H1 (cell line): ENCODE measurements at regions not wholly inside any gene's neighbourhood (a gene's known extent, or its start where the extent isn't known, plus 50 kb on each side); places are given as distances from the start of the nearest gene placed in this dataset.

ENCODE experiments used
- CTCF ChIA-PET: fragments of 300-600 bp; sonication (Branson Sonifier 250); formaldehyde crosslinking; loops from one replicate; lab custom pipeline; 2021; ENCODE audit not compliant: partially characterized antibody; lab: Charles Lee
- POLR2A ChIA-PET: fragments of 300-600 bp; sonication (Branson Sonifier 250); formaldehyde crosslinking; loops from one replicate; lab custom pipeline; 2021; ENCODE audit warnings: inconsistent platforms; ENCODE audit not compliant: partially characterized antibody; lab: Charles Lee
- DNase-seq, 2 experiments: peaks; one replicate each; pipeline versions ENCODE4 v3.0.0 to v3.0.0-alpha.2; 2010 to 2022; ENCODE audit warnings: low spot score in 2 of 2, low read depth in 1 of 2, mixed read lengths in 1 of 2
- FAIRE-seq: peaks from 2 replicates; lab custom pipeline; 2011; peaks lifted over from hg19 to GRCh38; lab: Jason Lieb, UNC
- H2AFZ ChIP-seq: 2 replicates; pipeline ENCODE4 v1.8.1; 2012; ENCODE audit warnings: low read length, inconsistent platforms
- H2AK5ac ChIP-seq: 2 replicates; pipeline ENCODE4 v1.6.1; 2013; ENCODE audit warnings: low read depth, low read length
- H2BK120ac ChIP-seq: replicated peaks from 2 replicates; pipeline ENCODE3; 2013; ENCODE audit warnings: low read depth, low read length, inconsistent platforms
- H2BK12ac ChIP-seq: 2 replicates; pipeline ENCODE4 v1.6.1; 2013; ENCODE audit warnings: low read depth, low read length
- H2BK15ac ChIP-seq: 2 replicates; pipeline ENCODE4 v1.6.1; 2013; ENCODE audit warnings: low read length
- H2BK20ac ChIP-seq: 2 replicates; pipeline ENCODE4 v1.6.1; 2013; ENCODE audit warnings: low read length
- H2BK5ac ChIP-seq: 2 replicates; pipeline ENCODE4 v1.6.1; 2013; ENCODE audit warnings: low read depth, low read length
- H3K14ac ChIP-seq: 2 replicates; pipeline ENCODE4 v1.6.1; 2013; ENCODE audit warnings: inconsistent platforms; ENCODE audit not compliant: insufficient read length
- H3K18ac ChIP-seq: 2 replicates; pipeline ENCODE4 v1.6.1; 2013; ENCODE audit warnings: low read length; ENCODE audit errors: extremely low read depth
- H3K23ac ChIP-seq: 2 replicates; pipeline ENCODE4 v1.6.1; 2013; ENCODE audit warnings: inconsistent platforms; ENCODE audit not compliant: insufficient read length
- H3K23me2 ChIP-seq: 2 replicates; pipeline ENCODE4 v1.6.1; 2013; ENCODE audit warnings: low read depth, low read length
- H3K27ac ChIP-seq: 2 replicates; pipeline ENCODE4 v1.6.1; 2011; ENCODE audit warnings: low read depth, low read length, inconsistent platforms
- H3K27me3 ChIP-seq, 4 experiments: replicated peaks in 1 of 4; 1 replicate in 1 of 4; 2 replicates in 3 of 4; pipeline versions ENCODE4 v1.6.1 to v1.8.1; 2011 to 2013; ENCODE audit warnings: low read length in 3 of 4, mild to moderate bottlenecking in 3 of 4, inconsistent platforms in 2 of 4, mixed read lengths in 2 of 4, moderate library complexity in 1 of 4; ENCODE audit not compliant: control insufficient read depth in 3 of 4, insufficient read depth in 3 of 4; ENCODE audit errors: extremely low read depth in 1 of 4
- H3K36me3 ChIP-seq, 4 experiments: 2 replicates each; pipeline versions ENCODE4 v1.6.1 to v1.8.1; 2011 to 2013; ENCODE audit warnings: mild to moderate bottlenecking in 4 of 4, low read length in 3 of 4, moderate library complexity in 2 of 4, control low read depth in 1 of 4, inconsistent platforms in 1 of 4; ENCODE audit not compliant: insufficient read depth in 4 of 4, control insufficient read depth in 2 of 4
- H3K4ac ChIP-seq: replicated peaks from 2 replicates; pipeline ENCODE3; 2013; ENCODE audit warnings: low read length, low read depth, mixed read lengths, inconsistent platforms; ENCODE audit not compliant: insufficient read length
- H3K4me1 ChIP-seq, 4 experiments: replicated peaks in 1 of 4; 1 replicate in 1 of 4; 2 replicates in 3 of 4; pipeline versions ENCODE4 v1.6.1 to v1.8.1; 2011 to 2013; ENCODE audit warnings: low read length in 3 of 4, inconsistent platforms in 2 of 4, mixed read lengths in 1 of 4; ENCODE audit not compliant: insufficient read depth in 4 of 4, control insufficient read depth in 3 of 4
- H3K4me2 ChIP-seq, 2 experiments: 2 replicates each; pipeline versions ENCODE4 v1.6.1 to v1.8.1; 2011 to 2013; ENCODE audit warnings: low read depth in 2 of 2, low read length in 2 of 2, control low read depth in 1 of 2, inconsistent platforms in 1 of 2, mild to moderate bottlenecking in 1 of 2; ENCODE audit not compliant: insufficient read depth in 1 of 2
- H3K4me3 ChIP-seq, 4 experiments: fragments of 200-600, 300-600 bp in 1 of 4; sonication (generic), shearing (Covaris generic), sonication (Bioruptor Twin) in 1 of 4; 2 replicates each; pipeline versions ENCODE4 v1.5.1 to v1.8.1; 2011 to 2016; ENCODE audit warnings: low read length in 4 of 4, low read depth in 3 of 4, control low read depth in 2 of 4, inconsistent platforms in 2 of 4, mild to moderate bottlenecking in 2 of 4, mixed read lengths in 1 of 4, moderate library complexity in 1 of 4; ENCODE audit not compliant: insufficient read depth in 2 of 4; ENCODE audit errors: extremely low read depth in 1 of 4
- H3K56ac ChIP-seq: replicated peaks from 2 replicates; pipeline ENCODE3; 2013; ENCODE audit warnings: low read depth, mild to moderate bottlenecking, mixed read lengths, low read length, inconsistent platforms; ENCODE audit not compliant: insufficient read length
- H3K79me1 ChIP-seq: 2 replicates; pipeline ENCODE4 v1.6.1; 2013; ENCODE audit warnings: low read depth, low read length, control low read depth
- H3K79me2 ChIP-seq, 2 experiments: 2 replicates each; pipeline versions ENCODE4 v1.6.1 to v1.8.1; 2012 to 2013; ENCODE audit warnings: low read length in 2 of 2, mild to moderate bottlenecking in 2 of 2, inconsistent platforms in 1 of 2; ENCODE audit not compliant: insufficient read depth in 2 of 2, control insufficient read depth in 1 of 2
- H3K9ac ChIP-seq, 4 experiments: replicated peaks in 1 of 4; 1 replicate in 1 of 4; 2 replicates in 3 of 4; pipeline versions ENCODE4 v1.6.1 to v1.8.1; 2011 to 2013; ENCODE audit warnings: low read depth in 3 of 4, low read length in 3 of 4, control low read depth in 2 of 4, mild to moderate bottlenecking in 2 of 4, moderate library complexity in 2 of 4, inconsistent platforms in 1 of 4; ENCODE audit errors: extremely low read depth in 1 of 4
- H3K9me3 ChIP-seq, 2 experiments: 2 replicates each; pipeline versions ENCODE4 v1.6.1 to v1.8.1; 2012 to 2013; ENCODE audit warnings: mild to moderate bottlenecking in 2 of 2, moderate library complexity in 2 of 2, control low read depth in 1 of 2, inconsistent platforms in 1 of 2, low read depth in 1 of 2, low read length in 1 of 2, mixed read lengths in 1 of 2; ENCODE audit not compliant: insufficient read depth in 2 of 2
- H4K20me1 ChIP-seq, 2 experiments: replicated peaks in 1 of 2; 2 replicates each; pipeline versions ENCODE3 to v1.8.1; 2011 to 2013; ENCODE audit warnings: inconsistent platforms in 2 of 2, low read length in 2 of 2, mild to moderate bottlenecking in 1 of 2; ENCODE audit not compliant: insufficient read depth in 2 of 2, control insufficient read depth in 1 of 2
- H4K5ac ChIP-seq: 2 replicates; pipeline ENCODE4 v1.6.1; 2013; ENCODE audit warnings: low read length, low read depth, mixed read lengths, inconsistent platforms; ENCODE audit not compliant: insufficient read length
- H4K8ac ChIP-seq: 2 replicates; pipeline ENCODE4 v1.8.0; 2013; ENCODE audit warnings: mild to moderate bottlenecking, moderate library complexity, low read length, inconsistent platforms; ENCODE audit not compliant: insufficient read depth; ENCODE audit errors: extremely low read depth
- H4K91ac ChIP-seq: replicated peaks from 2 replicates; pipeline ENCODE3; 2013; ENCODE audit warnings: low read length, mixed read lengths, inconsistent platforms; ENCODE audit not compliant: insufficient read length
- WGBS, 2 experiments: shearing (Covaris generic) in 1 of 2; methylation state at CpG; one replicate each; pipeline versions ENCODE4 v1.1.6 to v1.1.7; 2013 to 2015; ENCODE audit warnings: low lambda C conversion rate in 2 of 2, mixed read lengths in 2 of 2, inconsistent platforms in 1 of 2, low coverage in 1 of 2, missing lambda C conversion rate in 1 of 2; ENCODE audit not compliant: insufficient replicate concordance in 2 of 2, insufficient coverage in 1 of 2, insufficient read length in 1 of 2; ENCODE audit errors: extremely low coverage in 1 of 2, missing lambda C conversion rate in 1 of 2; 5-methylcytosine and 5-hydroxymethylcytosine counted together

- Histone ChIP-seq H2BK5ac (no peak overlapping the region), H3K79me2 (no peaks in the 10 kb centered on the region), H2BK120ac (no peak overlapping the region), H3K4ac (no peak overlapping the region), H4K5ac (no peak overlapping the region), H3K56ac (no peak overlapping the region), H2AFZ (0 out of 2 replicates have a peak overlapping the region, but pooled peaks have one; percentile 54), H4K91ac (no peak overlapping the region), H3K4me1 (peaks cover 0 to 11% (median 3%) of the 10 kb centered on the region in 4 experiments; a peak in 4 of 7 replicates), H2BK20ac (no peak overlapping the region), H3K36me3 (no peaks in the 10 kb centered on the region), H4K8ac (no peak overlapping the region), H3K4me2 (no peak overlapping the region), H3K27me3 (no peaks in the 10 kb centered on the region), H3K9me3 (no peaks in the 10 kb centered on the region), H3K79me1 (no peaks in the 10 kb centered on the region), H3K27ac (no peak overlapping the region), H3K23ac (no peak overlapping the region), H3K23me2 (no peaks in the 10 kb centered on the region), H2BK12ac (no peak overlapping the region), H3K4me3 (no peak overlapping the region), H3K18ac (no peak overlapping the region), H3K9ac (no peak overlapping the region), H2BK15ac (no peak overlapping the region), H3K14ac (no peak overlapping the region), H4K20me1 (no peaks in the 10 kb centered on the region), H2AK5ac (no peak overlapping the region; the same call in 1 of the 2 replicates)
- ChIA-PET POLR2A (no interaction called here), CTCF (no interaction called here)
- DNase-seq (no peak), FAIRE-seq (no peak)
- 83% methylated on average over 3 of the region's 3 CpGs; no CpG with 5 or more reads in 1 of the 2 experiments for WGBS, 2 experiments
Measured at GRCh38 chr5:125484272-125484741, 737.9 kb upstream of the ZNF608 start.
